Gastrocnemius medialis (tissue), 4 donors: ENCODE measurements at regions not wholly inside any gene's neighbourhood (a gene's known extent, or its start where the extent isn't known, plus 50 kb on each side); places are given as distances from the start of the nearest gene placed in this dataset.

Source experiments
- ATAC-seq, 2 donors: fragments of 150-250 bp; one replicate each; pipeline ENCODE4 v1.9.1; 2016
- DNase-seq, 2 donors: peaks; one replicate each; pipeline ENCODE4 v3.0.0-alpha.2; 2019
- H3K27ac ChIP-seq, 4 donors: fragments of 200-600 bp; sonication (generic); 1 replicate in 1 of 4; 2 replicates in 3 of 4; pipeline ENCODE4 v1.5.1; 2016 to 2018; ENCODE audit warnings: mild to moderate bottlenecking in 2 of 4, moderate library complexity in 1 of 4
- H3K27me3 ChIP-seq, 3 donors: fragments of 200-600 bp; sonication (generic) in 2 of 3; 1 replicate in 1 of 3; 2 replicates in 2 of 3; pipeline versions ENCODE4 v1.5.1 to v1.6.0; 2016 to 2019; ENCODE audit warnings: mild to moderate bottlenecking in 1 of 3, moderate library complexity in 1 of 3
- H3K36me3 ChIP-seq, 2 donors: fragments of 200-600 bp; sonication (generic) in 1 of 2; one replicate each; pipeline ENCODE4 v1.5.1; 2017 to 2018
- H3K4me1 ChIP-seq, 2 donors: fragments of 200-600 bp; sonication (generic) in 1 of 2; one replicate each; pipeline ENCODE4 v1.5.1; 2016 to 2017; ENCODE audit warnings: mild to moderate bottlenecking in 2 of 2
- H3K4me3 ChIP-seq, 4 donors: fragments of 200-600 bp; sonication (generic) in 3 of 4; 1 replicate in 1 of 4; 2 replicates in 3 of 4; pipeline ENCODE4 v1.5.1; 2016 to 2019; ENCODE audit warnings: mild to moderate bottlenecking in 2 of 4
- H3K9me3 ChIP-seq, 3 donors: fragments of 200-600 bp; sonication (generic) in 2 of 3; 1 replicate in 1 of 3; 2 replicates in 2 of 3; pipeline ENCODE4 v1.5.1; 2016 to 2019
- POLR2A ChIP-seq, 2 donors: fragments of 450-650 bp; IDR thresholded peaks; one replicate each; pipeline ENCODE4 v1.6.1; 2017; ENCODE audit warnings: antibody characterized with exemption in 2 of 2, mild to moderate bottlenecking in 2 of 2, moderate library complexity in 2 of 2
- in situ Hi-C, 4 donors: fragments of 200-750 bp; cut with MboI; loops; one replicate each; pipeline versions ENCODE4 v1.15.0 to v1.8.0; 2017; ENCODE audit warnings: low sequenced_read_pairs in 4 of 4
- intact Hi-C: fragments of 100-400 bp; cut with DNase I; formaldehyde crosslinking; loops from one replicate; pipeline ENCODE4 v1.15.1; 2023; ENCODE audit warnings: low total_unique reads
- TF ChIP-seq, protein P1 (sequence below), 5 experiments: fragments of 450-650 bp in 3 of 5; fragments of 200-600 bp in 2 of 5; sonication (generic) in 2 of 5; IDR thresholded peaks in 4 of 5; conservative IDR thresholded peaks in 1 of 5; 1 replicate in 4 of 5; 2 replicates in 1 of 5; pipeline ENCODE4 v1.5.1; 2016 to 2019; ENCODE audit warnings: antibody characterized with exemption in 5 of 5, mild to moderate bottlenecking in 3 of 5, moderate library complexity in 3 of 5

DNA sequence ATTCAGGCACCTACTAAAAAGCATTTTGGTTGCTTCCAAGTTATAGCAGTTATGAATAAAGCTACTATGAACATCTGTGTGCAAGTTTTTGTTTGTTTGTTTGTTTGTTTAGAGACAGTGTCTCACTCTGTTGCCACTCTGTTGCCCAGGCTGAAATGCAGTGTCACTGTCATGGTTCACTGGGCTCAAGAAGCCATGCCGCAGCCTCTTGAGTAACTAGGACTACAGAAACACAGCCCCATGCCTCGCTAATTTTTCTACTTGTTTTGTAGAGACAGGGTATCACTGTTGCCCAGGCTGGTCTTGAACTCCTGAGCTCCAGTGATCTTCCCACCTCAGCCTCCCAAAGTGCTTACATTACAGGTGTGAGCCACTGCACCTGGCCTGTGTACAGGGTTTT, 795.9 kb downstream of the EPHA7 start:
- H3K9me3 ChIP-seq, result no peaks in the 10 kb centered on the region
- no peaks in the 10 kb centered on the region for H3K27me3 ChIP-seq
- no peak overlapping the region for H3K27ac ChIP-seq
- intact Hi-C loops (no loop called here), in situ Hi-C loops (no loop called here)
- no peaks in the 10 kb centered on the region for H3K36me3 ChIP-seq
- TF ChIP-seq, protein P1, sequence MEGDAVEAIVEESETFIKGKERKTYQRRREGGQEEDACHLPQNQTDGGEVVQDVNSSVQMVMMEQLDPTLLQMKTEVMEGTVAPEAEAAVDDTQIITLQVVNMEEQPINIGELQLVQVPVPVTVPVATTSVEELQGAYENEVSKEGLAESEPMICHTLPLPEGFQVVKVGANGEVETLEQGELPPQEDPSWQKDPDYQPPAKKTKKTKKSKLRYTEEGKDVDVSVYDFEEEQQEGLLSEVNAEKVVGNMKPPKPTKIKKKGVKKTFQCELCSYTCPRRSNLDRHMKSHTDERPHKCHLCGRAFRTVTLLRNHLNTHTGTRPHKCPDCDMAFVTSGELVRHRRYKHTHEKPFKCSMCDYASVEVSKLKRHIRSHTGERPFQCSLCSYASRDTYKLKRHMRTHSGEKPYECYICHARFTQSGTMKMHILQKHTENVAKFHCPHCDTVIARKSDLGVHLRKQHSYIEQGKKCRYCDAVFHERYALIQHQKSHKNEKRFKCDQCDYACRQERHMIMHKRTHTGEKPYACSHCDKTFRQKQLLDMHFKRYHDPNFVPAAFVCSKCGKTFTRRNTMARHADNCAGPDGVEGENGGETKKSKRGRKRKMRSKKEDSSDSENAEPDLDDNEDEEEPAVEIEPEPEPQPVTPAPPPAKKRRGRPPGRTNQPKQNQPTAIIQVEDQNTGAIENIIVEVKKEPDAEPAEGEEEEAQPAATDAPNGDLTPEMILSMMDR (IDR thresholded peaks at IDR 0.05 in 4 of 5, conservative IDR thresholded peaks at IDR 0.05 in 1 of 5), result no peak
- no peak for TF ChIP-seq POLR2A (IDR thresholded peaks at IDR 0.05)
- no peaks in the 10 kb centered on the region for H3K4me1 ChIP-seq
- ATAC-seq (no peak), DNase-seq (no peak)
- no peak overlapping the region for H3K4me3 ChIP-seq

DNA sequence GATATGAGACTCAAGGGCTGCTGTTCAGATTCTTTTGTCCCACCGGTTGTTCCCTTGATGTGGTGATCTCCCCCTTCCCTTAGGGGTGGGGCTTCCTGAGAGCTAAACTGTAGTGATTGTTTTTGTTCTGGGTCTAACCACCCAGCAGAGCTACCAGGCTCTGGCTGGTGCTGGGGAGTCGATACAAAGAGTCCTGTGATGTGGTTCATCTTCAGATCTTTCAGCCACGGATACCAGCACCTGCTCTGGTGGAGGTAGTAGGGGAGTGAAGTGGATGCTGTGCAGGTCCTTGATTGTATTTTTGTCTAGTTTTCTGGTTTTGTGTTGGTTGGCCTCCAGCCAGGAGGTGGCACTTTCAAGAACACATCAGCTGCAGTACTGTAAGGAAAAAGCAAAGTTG, 801.6 kb downstream of the EPHA7 start:
- in situ Hi-C loops, result no loop called here
- Histone ChIP-seq H3K4me1 (no peaks in the 10 kb centered on the region), H3K36me3 (no peaks in the 10 kb centered on the region), H3K27ac (no peak overlapping the region), H3K27me3 (no peaks in the 10 kb centered on the region), H3K9me3 (no peaks in the 10 kb centered on the region), H3K4me3 (no peak overlapping the region)
- no peak for TF ChIP-seq POLR2A (IDR thresholded peaks at IDR 0.05)
- TF ChIP-seq, protein P1 (IDR thresholded peaks at IDR 0.05 in 4 of 5, conservative IDR thresholded peaks at IDR 0.05 in 1 of 5), result no peak
- ATAC-seq, result no peak
- no peak for DNase-seq
- intact Hi-C loops, result no loop called here

DNA sequence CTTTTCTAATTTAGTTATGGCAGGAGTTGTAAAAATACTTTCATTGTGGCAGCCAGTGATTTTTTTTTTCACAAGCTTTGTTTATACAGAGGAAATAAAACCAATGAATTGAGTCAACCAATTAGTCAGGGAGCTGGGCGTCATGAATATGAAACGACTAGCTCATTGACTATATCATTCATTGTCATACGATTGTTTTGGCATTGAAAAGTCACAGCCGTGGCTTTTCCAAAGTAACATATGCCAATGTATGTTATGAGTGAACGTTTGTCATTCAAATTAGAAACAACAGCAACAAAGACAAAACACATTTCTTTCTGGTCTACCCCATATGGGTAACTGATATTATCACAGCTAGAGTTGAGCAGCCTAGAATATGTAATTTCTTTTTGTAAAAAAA, 810.6 kb downstream of the EPHA7 start:
- ATAC-seq (no peak), DNase-seq (no peak)
- TF ChIP-seq, protein P1 (IDR thresholded peaks at IDR 0.05 in 4 of 5, conservative IDR thresholded peaks at IDR 0.05 in 1 of 5), result no peak
- TF ChIP-seq POLR2A (IDR thresholded peaks at IDR 0.05), result no peak
- Histone ChIP-seq H3K4me3 (no peak overlapping the region), H3K4me1 (no peaks in the 10 kb centered on the region), H3K9me3 (no peaks in the 10 kb centered on the region), H3K36me3 (no peaks in the 10 kb centered on the region), H3K27ac (no peak overlapping the region), H3K27me3 (no peaks in the 10 kb centered on the region)
- in situ Hi-C loops, result no loop called here
- intact Hi-C loops, result no loop called here

DNA sequence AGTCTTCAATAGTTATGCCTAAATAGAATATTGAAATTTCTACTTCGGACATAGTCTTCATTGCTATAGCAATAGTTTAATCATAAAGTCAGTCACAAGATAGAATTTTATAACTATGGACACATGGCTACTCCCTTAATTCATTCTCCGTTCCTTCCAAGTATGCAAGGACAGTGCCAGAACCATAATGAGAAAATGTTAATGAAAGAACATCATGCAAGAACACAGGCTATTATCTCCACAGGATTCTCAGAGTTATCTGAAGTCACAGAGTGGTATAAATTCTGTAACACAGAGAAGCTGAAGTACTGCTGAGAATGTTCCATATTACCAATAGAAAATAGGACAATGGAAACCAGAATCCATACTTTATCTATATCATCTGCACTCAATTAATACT, 826.2 kb downstream of the EPHA7 start:
- no peak for DNase-seq
- no peak overlapping the region for H3K4me3 ChIP-seq
- no peaks in the 10 kb centered on the region for H3K4me1 ChIP-seq
- H3K27ac ChIP-seq, result no peak overlapping the region
- H3K9me3 ChIP-seq, result no peaks in the 10 kb centered on the region
- no peaks in the 10 kb centered on the region for H3K36me3 ChIP-seq
- in situ Hi-C loops (no loop called here), intact Hi-C loops (no loop called here)
- H3K27me3 ChIP-seq, result no peaks in the 10 kb centered on the region
- no peak for TF ChIP-seq POLR2A (IDR thresholded peaks at IDR 0.05)
- TF ChIP-seq, protein P1 (IDR thresholded peaks at IDR 0.05 in 4 of 5, conservative IDR thresholded peaks at IDR 0.05 in 1 of 5), result no peak
- no peak for ATAC-seq

DNA sequence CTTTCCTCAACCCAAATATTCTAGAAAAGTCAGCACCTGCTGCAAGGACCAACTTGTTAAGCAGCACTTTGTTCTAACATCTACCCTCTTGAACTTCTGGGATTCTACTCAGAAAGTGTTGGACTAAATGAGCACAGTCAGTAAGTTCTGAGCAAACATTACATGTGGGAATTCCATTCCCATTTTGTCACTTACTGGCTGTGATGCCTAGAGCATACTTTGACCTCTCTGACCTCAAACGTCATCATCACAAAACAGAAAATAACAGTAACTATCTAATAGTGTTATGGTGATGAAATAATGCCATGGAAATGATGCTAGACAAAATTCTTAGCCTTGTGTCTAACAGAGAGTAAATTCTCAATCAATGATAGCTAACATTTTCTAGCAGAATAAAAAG, 829.4 kb downstream of the EPHA7 start:
- no peaks in the 10 kb centered on the region for H3K9me3 ChIP-seq
- no peaks in the 10 kb centered on the region for H3K36me3 ChIP-seq
- intact Hi-C loops, result no loop called here
- no peak for DNase-seq
- no peaks in the 10 kb centered on the region for H3K27me3 ChIP-seq
- H3K27ac ChIP-seq, result no peak overlapping the region
- H3K4me1 ChIP-seq, result no peaks in the 10 kb centered on the region
- no peak for TF ChIP-seq POLR2A (IDR thresholded peaks at IDR 0.05)
- TF ChIP-seq, protein P1 (IDR thresholded peaks at IDR 0.05 in 4 of 5, conservative IDR thresholded peaks at IDR 0.05 in 1 of 5), result no peak
- ATAC-seq, result no peak
- in situ Hi-C loops, result no loop called here
- H3K4me3 ChIP-seq, result no peak overlapping the region
